GM18520 (cell line): ENCODE measurements at regions not wholly inside any gene's neighbourhood (a gene's known extent, or its start where the extent isn't known, plus 50 kb on each side); places are given as distances from the start of the nearest gene placed in this dataset.
A peak's percentile ranks its signal among the peaks of the same experiment; 100 is the strongest.

Experiments used
- ATAC-seq: cut with Tn5 transposase; IDR thresholded peaks from one replicate; pipeline ENCODE4 v1.9.1; 2021; ENCODE audit not compliant: unreplicated experiment

DNA sequence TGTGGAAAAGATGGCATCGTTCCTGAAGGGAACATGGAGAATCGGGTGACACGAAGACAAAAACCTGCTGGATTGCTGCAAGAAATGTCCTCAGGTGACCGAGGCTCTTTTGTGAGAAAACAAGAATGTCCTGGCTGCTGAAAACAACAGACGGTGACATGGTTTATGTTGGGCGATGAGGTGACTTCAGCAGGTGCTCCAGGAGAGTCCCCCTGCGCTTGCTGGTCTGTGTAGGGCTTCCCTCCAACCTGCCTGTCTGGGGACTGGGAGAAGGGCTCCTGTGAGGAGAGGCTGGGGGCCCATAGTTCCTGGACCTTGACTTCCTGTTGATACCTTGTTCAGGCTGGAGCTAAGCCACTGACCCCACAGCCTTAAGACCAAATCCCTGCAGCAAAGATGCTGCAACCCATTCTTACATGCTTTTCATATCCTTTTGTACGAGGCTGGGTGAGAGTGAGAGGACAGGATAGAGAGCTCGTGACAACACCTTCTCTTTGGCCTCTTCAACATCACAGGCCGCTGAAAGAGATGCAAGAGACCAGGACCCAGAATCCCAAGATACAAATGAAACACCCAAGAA is 134.8 kb downstream of the CD83 start:
- ATAC-seq = no peak

DNA sequence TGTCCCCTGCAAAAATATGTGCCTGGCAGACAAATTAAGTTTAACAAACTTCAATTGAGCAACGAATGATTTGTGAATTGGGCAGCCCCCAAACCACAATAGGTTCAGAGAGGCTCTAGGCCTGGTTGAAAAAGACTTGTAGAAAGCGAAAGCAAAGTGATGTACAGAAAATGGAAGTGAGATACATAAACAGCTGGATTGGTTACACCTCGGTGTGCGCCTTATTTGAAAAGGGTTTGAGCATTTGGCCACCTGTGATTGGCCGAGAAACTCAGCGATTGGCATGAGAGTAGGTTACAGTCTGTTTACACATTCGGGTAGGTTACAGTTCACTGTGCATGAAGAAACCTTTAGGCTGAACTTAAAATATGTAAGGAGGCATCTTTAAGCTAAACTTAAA is 136.9 kb downstream of the CD83 start:
- ATAC-seq = peak; percentile 81

DNA sequence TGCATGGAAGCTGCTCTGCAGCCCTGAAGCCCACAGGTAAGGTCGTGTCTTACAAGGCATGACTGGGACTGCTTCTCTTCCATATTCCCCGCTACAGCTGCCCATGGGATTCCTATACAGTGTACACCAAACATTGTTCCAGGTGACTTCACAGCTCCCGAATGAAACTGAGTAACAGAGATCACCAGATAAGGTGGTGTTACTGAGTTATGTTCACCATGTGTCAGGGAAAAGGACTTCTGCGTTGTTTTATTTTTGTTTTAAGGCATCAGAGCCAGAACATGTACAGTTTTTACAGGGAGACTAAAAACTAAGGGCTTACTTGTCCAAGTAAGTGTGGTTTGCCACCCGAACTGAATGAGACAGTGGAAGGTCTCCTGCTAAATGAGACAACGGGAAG is 138.3 kb downstream of the CD83 start:
- ATAC-seq = no peak

DNA sequence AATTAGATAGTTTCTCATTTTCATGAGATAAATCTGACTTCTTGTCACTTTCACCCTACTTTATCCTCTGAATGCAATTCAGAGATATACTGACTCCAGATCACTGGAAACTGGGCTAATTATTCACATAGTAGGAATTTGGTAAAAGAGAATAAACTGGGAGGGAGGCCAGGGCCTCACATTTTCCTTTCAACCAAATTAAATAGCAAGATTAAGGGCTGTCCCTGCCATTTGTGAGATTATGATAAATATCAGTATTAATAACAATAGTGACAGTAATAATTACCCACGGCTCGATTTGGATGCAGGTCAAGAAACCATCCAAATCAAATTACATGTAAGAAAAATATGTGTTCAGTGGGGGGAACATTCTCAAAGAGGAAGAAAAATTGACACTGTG is 140.5 kb downstream of the CD83 start:
- no peak for ATAC-seq

DNA sequence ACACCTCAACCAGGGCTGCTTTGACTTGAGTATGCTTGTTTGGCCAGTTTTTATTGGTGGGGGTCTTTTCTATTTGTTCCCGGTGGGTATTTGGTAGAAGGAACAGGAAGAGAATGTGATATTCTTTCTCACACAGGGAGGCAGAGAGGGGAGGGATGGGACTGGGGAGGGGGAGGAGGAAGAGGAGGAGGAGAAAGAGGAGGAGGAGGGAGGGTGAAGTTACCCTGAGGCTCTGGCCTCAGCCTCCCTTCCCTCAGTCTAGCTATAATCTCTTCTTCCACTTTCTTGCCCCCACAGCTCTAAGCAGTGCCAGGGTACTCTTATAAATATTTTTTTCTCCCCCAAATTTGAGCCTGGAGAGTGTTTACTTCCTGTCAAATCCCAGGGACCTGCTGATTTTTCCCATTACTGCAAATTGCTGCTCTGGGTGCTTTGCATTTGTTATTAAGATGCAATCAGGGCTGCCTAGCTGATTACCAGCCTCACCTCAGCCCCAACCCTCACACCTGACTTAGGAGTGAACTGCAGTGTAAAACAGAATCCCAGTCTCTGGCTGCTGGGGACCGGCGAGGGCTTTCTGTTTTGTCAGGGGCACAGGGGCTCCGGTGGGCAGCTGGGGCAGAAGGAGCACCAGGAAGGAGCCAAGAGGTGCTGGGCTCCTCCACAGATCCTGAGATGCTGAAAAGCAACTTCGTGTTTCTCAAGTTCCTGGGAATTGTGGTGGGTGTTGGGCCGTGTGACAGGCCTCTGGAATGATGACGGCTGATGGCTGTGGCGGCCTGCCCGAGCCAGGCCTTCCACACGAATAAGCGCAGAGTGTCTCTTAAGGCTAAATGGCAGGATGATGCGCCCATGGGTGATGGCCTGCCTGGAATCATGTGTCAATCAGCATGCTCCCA is 141.4 kb downstream of the CD83 start:
- ATAC-seq = no peak

DNA sequence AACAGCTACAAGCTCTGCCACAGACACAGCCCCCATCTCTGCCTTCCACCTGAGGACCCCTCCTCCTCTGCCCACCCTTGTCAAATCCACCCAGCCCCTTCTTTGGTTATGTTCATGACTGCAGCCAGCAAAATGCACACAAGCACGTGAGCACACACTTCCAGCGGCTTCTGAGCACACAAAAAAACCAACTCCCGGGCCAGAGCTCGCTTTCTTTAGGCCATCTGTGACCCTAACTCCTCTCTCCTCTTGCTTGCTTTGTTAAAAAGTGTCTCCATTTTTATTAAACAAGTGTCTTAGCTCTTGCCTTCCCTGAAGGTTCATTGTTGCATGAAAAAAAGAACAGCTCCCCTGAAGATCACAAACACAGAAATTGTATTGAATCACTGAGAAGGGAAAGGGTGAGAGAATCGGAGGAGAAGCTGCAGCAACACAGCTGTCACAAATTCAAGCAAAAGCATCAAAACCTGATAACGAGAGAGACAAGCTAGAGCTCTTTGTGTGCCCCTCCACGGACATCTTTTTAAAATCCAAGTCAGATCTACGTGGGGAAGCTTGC is 142.1 kb downstream of the CD83 start:
- no peak for ATAC-seq

DNA sequence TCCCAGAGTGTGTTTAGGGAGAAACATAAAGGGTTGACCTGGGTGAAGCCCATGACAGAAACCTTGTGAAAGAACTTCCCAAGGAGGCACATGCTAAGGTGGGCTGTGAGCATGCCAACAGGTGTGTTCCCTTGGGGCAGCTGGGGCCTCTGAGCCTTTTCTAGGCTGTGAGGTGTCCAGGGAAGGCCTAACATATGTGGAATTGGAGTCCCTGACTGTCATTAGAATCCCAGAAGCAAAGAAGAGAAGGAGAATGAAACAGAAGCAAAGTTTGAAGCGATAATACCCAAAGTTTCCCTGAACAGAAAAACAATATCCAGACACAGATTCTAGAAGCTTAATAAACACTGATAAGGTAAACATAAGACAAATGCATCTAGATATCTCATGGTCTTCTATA is 143.3 kb downstream of the CD83 start:
- ATAC-seq = no peak

DNA sequence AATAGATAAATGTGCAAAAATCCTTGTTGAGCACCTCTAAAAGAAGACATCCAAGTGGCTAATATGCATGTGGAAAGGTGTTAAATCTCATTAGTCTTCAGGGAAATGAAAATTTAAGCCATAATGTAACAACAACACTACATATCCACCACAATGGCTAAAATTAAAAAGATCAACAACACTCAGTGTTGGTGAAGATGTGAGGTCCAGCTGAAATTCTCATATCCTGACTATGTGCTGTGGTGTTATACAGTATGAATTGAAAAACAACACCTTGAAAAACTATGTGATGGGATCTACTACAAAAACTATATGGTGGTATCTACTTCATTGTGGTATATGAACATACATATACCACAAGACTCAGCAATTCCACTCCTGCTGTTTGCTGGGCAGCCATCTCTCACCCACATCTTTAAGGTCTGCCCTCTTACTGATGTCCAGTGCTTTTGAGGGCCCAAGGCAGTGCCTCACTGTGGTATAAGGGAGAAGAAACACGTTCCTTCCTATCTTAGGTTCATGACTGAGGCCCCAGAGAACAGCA is 146.4 kb downstream of the CD83 start:
- ATAC-seq = no peak

DNA sequence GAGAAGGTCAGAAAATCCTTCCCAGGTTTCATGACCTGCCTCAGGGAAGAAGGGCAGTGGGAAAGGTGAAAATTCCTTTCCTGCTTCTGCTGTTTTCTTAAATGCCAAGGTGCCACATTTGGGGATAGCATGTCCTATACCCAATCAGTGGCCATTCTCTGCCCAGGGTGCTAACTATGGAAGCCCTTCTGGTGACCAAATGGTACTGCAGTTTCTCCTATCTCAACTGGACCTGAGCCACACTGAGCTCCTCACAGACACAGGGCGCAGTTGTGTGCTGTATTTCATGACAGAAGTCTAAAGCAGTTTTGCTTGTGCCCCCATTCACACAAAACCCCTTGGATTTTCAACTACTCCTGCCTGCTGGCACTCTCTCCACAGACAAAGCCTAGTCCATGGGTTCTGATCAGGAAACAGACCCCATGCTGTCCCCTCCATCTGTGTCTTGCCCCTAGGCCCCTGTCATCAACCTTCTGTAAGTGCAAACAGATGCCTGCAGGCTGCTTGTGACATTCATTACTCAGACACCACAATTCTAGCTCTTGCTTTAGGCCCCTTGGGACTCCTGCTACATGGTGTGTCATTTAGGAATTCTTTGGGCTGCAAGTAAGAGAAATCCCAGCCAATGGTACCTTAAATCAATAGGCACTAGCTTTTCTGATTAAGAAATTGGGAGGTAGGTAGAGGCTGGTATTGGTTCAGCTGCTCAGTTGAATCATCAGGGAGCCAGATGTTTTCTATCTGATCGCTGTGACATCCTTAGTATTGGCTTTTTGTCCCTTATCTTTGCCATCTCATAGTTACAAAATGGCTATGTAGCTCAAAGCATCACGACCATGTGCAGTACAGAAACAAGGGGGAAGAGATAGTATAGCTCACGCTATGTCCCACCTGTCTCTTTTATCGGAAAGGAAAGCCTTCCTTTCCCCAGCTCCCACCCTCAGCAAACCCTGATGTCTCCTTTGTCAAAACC is 147.8 kb downstream of the CD83 start:
- ATAC-seq = no peak

DNA sequence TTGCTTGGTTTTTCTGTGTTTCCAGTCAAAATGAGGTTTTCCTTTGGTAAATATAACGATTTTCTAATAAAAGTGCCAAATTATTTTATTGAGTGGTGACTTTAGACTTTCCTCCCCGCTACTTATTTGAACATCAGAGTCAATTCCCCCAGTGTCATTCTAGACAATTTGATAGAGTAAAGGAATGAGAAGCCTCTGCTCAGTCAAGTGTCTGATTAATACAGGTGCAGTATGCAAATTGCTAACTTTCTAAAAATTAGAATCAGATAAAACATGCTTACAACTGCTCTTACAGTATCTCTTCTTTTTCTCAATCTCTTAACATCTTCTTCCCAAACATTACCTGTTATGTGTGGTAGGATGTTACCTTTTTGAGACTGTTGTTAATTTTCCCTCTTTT is 148.7 kb downstream of the CD83 start:
- no peak for ATAC-seq

DNA sequence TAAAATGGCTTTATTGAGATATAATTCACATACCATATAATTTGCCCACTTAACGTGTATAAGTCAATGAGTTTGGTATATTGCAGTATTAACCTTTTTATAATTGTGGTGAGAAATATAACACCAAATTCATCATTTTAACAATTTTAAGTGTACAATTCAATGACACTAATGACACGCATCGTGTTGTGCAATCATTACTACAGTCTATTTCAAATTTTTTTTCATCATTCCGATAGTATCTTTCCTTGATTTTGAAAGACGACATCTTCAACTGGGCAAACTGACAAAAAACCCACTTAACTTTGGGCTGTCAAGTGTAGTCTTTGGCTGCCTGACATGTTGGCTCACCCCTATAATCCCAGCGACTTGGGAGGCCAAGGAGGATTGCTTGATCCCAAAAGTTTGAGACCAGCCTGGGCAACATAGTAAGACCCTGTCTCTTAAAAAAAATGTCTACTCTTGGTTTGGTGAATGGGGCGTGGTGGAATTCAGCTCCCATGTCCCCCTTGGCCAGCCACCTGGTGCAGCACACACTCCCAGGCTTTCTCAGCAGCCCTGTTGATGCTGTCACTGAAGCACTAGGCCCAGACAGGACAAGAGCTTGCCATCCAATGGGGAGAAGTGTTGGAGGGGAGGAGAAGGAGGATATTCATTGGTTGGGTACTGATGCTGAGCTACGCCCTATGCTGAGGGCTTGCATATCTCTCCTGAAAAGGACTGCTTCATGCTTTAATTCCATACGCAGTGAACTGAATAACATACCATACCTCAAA is 150.5 kb downstream of the CD83 start:
- ATAC-seq = no peak

DNA sequence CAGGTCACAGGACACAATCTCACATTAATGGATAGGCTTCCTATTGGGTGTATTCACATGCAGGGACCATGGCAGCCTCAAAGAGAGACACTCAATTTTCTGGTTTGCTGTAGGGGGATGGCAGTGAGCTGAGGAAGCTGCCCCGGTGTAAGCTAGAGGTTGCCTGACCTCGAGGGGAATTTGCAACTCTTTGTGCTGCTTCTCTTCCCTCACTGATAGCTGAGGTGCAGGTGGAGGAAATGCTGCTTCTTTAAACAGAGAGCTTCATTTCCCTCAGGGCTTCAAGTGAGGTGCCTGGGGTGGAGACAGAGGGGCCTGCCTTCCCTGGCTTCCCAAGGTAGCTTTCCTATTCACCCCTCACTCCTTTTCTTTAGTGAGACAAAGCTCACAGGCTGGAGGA is 151.9 kb downstream of the CD83 start:
- ATAC-seq = no peak

DNA sequence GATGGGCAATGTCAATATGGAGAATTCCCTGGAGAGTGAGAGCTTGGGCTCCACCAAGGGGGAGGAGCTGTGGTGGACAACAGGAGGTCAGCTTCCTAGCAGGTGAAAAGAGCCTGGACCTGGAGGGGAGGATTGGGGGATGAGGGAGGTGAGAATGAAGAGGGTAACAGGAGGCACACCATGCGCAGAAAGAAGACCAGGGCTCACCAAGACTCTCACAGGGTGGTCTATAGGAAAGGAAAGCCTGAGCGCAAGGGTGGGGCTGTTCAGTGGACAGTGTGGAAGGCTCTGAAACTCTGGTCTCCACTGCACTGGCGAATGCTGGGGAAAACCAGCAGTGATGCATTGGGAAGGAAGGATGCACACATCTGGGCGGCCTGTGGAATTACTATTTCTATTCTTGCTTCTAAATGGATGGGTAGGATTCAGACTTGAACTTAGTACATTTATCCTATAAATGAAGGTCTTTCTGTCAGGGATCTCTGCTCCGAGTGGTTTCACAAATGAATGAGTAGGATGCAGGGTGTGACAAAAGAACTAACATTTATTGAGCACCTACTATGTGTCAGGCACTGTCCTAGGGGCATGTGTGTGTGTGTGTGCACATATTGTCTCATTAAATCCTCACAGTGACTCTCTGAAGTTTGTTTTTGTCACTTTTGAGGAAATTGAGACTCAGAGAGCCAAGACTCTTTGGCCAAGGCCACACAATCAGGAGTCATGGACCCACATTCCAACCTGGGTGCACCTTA is 152.7 kb downstream of the CD83 start:
- ATAC-seq = no peak

DNA sequence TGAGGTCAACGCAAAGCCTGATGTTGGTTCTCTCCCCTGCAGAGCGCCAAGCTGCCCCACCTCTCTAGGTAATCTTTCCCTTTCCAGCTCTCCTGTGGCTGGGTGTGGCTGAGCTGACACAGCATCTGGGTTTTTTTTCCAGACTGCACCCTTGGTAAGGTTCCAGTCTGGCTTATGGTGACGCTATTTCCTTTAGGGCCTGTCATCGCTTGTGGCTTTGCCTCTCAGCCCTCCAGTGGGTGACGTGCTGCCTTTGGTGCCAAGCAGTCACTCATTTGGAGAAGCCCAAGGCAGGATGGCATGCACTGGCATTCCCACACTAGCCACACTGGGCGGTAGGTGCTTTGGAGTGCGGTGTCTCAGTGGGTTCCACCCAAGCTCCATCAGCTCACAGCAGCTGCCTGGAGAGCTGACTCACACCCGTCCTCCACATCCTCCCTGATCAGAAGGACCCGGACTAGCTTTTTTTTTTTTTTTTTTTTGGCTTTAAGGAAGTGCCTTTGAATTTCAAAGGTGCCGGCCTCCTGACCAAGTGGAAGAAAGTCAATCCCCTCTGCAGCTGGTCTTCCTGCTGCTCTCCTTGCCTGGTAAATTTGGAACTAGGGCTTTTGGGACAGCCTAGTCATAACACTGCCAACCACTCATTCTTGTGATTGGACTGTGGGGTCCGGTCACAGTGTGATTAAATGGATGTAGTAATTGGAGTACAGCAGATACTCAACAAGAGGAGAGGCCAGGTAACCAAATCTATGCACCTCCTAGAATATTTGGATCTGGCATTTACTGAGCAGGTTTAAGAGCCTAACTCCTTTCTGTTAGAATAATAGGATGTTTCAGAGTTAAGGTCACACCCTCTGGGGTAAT is 153.6 kb downstream of the CD83 start:
- ATAC-seq = no peak

DNA sequence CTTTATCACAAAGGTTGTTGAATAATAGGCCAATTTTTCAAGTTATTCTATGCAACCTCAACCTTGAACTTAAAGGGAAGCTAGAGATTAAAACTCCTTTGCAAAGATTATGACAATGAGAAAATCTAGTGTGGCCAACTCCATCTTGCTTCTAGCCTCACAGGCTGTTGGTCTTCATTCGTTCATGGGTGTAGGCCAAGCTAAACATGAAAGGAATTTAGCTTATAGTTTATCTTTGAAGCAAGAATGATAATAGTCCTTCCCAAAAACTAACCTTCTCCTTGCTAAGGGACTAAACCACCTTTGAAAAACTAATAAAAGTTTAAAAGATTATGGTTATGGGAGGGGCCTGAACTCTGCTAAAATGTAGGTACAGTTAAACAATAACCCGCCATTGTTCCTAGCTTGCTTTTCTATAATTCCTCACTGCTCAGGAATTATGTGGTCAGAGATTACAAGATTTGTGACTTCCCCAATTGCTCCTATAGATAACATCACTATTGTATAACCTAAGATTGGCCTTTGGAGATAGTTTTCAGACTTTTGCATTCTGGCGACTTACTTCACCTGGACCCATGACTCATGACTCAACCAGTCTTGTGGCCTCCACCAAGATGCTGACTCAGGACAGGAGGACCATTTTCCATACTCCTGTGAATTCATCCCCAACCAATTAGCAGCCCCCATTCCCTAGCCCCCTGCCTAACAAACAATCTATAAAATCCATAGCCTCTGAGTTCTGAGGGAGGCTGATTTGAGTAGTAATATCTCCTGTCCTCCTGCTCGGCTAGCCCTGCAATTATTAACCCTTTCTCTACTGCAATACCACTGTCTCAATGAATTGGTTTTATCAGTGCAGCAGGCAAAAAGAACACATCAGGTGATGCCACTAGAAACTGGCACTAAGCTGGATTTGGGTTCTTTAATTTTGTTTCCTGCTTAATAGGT is 154.5 kb downstream of the CD83 start:
- ATAC-seq = no peak

DNA sequence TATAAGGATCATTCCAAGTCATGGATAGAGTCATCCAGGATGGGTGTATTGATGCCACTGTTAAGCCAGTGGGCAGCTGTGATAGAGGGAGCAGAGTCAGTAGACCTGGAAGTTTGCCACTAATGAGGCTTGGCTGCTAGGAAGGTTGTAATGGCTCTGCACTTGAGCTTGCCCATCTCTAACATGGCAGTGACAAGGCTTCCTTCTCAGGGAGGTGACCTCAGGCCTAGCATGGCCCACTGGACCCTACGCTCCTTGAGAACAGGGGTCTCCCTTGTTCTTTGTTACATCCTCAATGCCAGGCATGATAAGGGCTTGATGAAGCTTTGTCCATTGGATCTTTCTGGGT is 155.1 kb downstream of the CD83 start:
- ATAC-seq = no peak

DNA sequence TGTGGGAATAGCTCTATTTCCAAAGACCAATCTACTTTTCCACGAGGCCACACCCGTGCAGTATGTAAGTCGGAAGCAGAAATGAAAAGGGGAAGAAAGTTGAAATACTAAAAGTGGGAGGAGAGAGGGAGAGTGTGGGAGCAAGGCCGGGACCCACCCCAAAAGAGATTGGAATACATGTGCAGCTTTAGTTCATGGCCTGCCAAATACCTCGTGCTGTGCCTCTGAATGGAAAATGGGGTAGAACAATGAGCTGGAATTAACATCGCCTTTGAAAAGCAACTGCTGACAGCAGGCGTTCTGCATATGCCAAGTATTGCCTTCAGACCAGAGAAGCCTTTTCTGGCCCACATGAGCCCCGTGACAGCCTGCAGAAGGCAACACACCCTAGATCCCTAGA is 155.6 kb downstream of the CD83 start:
- ATAC-seq = no peak

DNA sequence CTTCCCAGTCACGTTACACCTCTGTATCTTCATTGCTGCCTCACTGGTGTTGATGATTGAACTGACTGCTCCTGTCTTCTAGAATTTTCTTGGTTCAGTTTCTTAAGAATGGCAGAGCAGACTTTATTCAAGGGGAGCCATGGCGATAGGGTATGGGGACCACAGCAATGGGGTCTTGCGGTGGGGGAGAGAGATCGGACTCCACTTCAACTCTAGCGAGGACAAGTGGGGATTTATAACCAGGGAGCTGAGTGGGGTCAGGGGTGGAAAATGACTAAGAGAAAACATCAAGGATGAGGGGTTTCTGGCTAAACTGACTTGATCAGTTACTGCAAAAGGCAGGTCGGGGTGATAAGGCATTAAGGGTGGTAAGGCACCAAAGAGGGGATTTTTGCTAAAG is 156.4 kb downstream of the CD83 start:
- no peak for ATAC-seq
